IPS DF 6.9 (cell line): ENCODE measurements at regions not wholly inside any gene's neighbourhood (a gene's known extent, or its start where the extent isn't known, plus 50 kb on each side); places are given as distances from the start of the nearest gene placed in this dataset.

Experiments
- DNase-seq: peaks from one replicate; pipeline ENCODE4 v3.0.0-alpha.2; 2013; ENCODE audit warnings: low read depth, low spot score
- H3K27ac ChIP-seq: one replicate; pipeline ENCODE4 v1.5.1; 2013; ENCODE audit warnings: low read length, control low read depth
- H3K27me3 ChIP-seq: 2 replicates; pipeline ENCODE4 v1.6.1; 2013; ENCODE audit warnings: mild to moderate bottlenecking, low read length; ENCODE audit not compliant: control insufficient read depth, insufficient read depth
- H3K36me3 ChIP-seq: 2 replicates; pipeline ENCODE4 v1.6.1; 2013; ENCODE audit warnings: low read length; ENCODE audit not compliant: control insufficient read depth, insufficient read depth
- H3K4me1 ChIP-seq: 2 replicates; pipeline ENCODE4 v1.6.1; 2013; ENCODE audit warnings: low read length; ENCODE audit not compliant: control insufficient read depth, insufficient read depth
- H3K4me3 ChIP-seq: 2 replicates; pipeline ENCODE4 v1.5.1; 2013; ENCODE audit warnings: mild to moderate bottlenecking, low read length
- H3K9me3 ChIP-seq: 2 replicates; pipeline ENCODE4 v1.6.1; 2013; ENCODE audit warnings: low read length, inconsistent platforms; ENCODE audit not compliant: control insufficient read depth, insufficient read depth
- WGBS: extraction: QIAGEN DNeasy Blood & Tissue Kit; methylation state at CpG from one replicate; pipeline ENCODE4 v1.1.7; 2013; ENCODE audit warnings: mixed read lengths, missing lambda C conversion rate; ENCODE audit not compliant: insufficient read length, insufficient coverage; 5-methylcytosine and 5-hydroxymethylcytosine counted together

DNA sequence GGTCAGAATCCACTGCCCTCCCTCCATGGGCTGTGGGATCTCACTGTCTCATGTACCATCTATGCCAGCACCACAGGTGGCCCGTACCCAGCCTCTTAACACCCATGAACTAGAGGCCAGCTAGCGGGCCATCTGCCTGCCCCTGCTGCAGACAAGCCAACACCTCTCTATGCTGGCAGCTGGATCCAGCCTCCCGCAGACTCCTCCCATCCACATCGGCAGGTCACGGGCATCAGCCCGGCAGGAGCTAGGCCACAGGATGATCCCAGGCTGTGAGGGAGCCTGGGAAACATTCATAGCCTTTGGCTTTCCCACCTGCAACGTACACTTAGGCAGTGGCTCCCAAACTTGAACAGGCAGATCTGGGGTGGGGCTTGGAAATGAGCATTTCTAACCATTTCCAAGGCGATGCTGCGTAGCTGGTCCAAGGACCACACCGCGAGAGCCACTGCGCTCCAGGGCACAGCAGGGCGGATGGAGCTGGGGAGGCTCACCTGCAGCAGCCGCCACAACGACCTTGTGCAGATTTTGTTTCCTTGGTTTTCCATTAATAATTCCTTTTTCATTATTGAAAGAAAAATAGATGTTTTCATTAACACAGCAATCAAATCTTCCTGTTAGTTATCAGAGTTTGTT lies 114.7 kb downstream of the KCNF1 start:
- H3K4me3 ChIP-seq: no peak overlapping the region
- no peak for DNase-seq
- no peaks in the 10 kb centered on the region; the same call in 1 of the 2 replicates for H3K4me1 ChIP-seq
- no CpG with 5 or more reads among the region's 15 CpGs for WGBS
- H3K27me3 ChIP-seq: no peaks in the 10 kb centered on the region
- H3K27ac ChIP-seq: no peak overlapping the region
- no peaks in the 10 kb centered on the region for H3K9me3 ChIP-seq
- H3K36me3 ChIP-seq: no peaks in the 10 kb centered on the region

DNA sequence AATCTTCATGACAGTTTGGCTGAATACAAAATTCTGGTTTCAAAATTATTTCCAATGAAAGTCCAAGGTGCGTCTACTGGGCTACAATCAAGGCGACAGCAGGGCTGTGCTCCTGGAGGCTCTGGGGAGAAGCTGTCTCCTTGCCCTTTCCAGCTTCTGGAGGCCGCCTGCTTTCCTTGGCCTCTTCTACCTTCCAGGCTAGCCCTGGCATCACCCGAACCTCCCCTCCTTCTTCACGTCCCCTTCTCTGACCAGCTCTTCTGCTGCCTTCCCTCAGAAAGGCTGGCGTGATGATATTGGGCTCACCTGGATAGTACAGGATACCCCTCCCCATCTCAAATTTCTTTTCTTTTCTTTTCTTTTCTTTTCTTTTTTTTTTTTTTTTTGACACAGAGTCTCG lies 115.5 kb downstream of the KCNF1 start:
- H3K36me3 ChIP-seq: no peaks in the 10 kb centered on the region
- no CpG with 5 or more reads among the region's 7 CpGs for WGBS

DNA sequence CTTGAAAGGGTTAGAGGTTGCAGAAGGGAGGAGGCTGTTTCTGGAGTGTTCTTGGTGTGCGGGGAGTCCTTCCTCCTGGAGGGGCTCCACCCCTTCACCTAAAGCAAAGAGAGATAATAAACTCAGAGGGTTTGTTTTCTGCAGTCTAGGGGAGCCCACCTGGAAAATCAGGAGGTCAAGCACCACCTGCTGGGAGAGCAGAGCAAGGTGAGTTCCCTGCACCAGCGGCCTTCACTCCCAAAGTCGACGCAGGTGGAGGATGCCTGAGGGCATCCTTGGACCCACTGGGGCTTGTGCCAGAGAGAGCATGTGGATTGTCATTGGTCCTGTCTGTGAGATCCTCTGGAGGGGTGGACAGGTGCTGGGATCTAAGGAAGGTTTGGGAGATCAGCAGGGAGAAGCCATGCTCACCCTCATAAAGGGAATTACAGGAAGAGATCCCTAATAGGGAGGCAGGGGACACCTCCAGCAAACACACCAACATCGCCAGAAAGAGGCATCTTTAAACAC lies 116.7 kb downstream of the KCNF1 start:
- Histone ChIP-seq H3K9me3 (no peaks in the 10 kb centered on the region), H3K27me3 (no peaks in the 10 kb centered on the region), H3K4me3 (no peak overlapping the region), H3K27ac (no peak overlapping the region), H3K36me3 (no peaks in the 10 kb centered on the region), H3K4me1 (no peaks in the 10 kb centered on the region; the same call in 1 of the 2 replicates)
- DNase-seq: no peak
- no CpG with 5 or more reads among the region's 5 CpGs for WGBS

More for the DNA sequence above, 115.5 kb downstream of the KCNF1 start:
- H3K9me3 ChIP-seq: no peaks in the 10 kb centered on the region
- no peaks in the 10 kb centered on the region; the same call in 1 of the 2 replicates for H3K4me1 ChIP-seq
- H3K27me3 ChIP-seq: no peaks in the 10 kb centered on the region
- no peak overlapping the region for H3K4me3 ChIP-seq
- DNase-seq: no peak
- no peak overlapping the region for H3K27ac ChIP-seq

DNA sequence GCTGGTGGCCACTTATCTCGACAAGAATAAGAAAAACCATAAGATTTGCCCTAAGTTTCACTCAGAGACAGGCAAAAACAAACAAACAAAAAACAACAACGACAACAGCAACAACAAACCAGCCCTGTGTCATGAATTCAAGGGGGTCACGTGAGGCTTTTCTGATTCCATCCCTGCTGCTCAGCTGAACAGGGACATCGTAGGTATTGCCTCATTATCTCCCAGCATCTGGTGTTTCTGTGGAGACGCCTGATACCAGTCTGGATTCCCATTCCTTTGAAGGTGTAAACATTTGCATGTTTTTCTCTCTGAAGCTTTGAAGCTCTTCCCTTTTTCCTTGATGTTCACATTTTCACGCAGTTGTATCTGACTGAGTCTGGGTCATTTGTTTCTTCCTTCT lies 117.4 kb downstream of the KCNF1 start:
- Histone ChIP-seq H3K4me3 (no peak overlapping the region), H3K4me1 (no peaks in the 10 kb centered on the region; the same call in 1 of the 2 replicates), H3K36me3 (no peaks in the 10 kb centered on the region), H3K9me3 (no peaks in the 10 kb centered on the region), H3K27ac (no peak overlapping the region), H3K27me3 (no peaks in the 10 kb centered on the region)
- no peak for DNase-seq
- no CpG with 5 or more reads among the region's 6 CpGs for WGBS

DNA sequence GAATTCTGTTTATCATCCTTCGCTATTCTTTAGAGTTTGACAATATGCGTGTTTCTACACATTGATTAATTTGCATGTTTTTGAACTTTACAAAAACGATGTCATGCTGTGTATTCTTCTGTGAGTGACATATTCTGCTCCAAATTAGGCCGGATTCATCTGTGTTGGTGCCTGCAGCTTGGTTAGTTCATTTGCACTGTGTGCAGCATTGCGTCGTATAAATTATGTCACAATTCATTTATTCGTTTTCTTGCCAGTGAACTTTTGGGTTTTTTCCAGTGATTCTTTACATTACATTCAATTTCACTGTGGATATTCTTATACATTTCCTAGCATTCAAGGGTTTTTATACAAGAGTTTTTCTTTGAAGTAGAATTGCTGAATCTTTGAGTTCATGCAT lies 118.3 kb downstream of the KCNF1 start:
- H3K4me1 ChIP-seq: no peaks in the 10 kb centered on the region; the same call in 1 of the 2 replicates
- H3K9me3 ChIP-seq: no peaks in the 10 kb centered on the region
- H3K36me3 ChIP-seq: no peaks in the 10 kb centered on the region
- no peaks in the 10 kb centered on the region for H3K27me3 ChIP-seq
- H3K4me3 ChIP-seq: no peak overlapping the region
- WGBS: no CpG with 5 or more reads among the region's 7 CpGs
- DNase-seq: no peak
- H3K27ac ChIP-seq: no peak overlapping the region

DNA sequence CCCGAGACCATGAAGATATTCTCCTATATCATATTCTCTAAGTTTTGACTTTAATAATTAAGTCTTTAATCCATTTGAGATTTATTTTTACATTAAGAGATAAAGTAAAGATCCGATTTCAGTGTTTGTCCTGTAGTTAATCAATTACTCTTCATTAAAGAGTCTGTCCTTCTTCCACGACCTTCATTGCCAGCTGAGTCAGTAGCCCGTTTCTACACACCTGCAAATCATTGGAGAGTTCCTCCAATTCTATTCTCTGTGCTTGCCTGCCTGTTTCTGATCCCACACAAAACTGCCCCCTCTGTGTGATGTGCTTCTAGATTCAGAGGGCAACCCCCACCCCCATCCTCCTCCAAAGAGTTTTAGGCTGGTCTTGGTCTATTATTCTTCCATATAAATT lies 119.2 kb downstream of the KCNF1 start:
- no peaks in the 10 kb centered on the region for H3K9me3 ChIP-seq
- no peaks in the 10 kb centered on the region; the same call in 1 of the 2 replicates for H3K4me1 ChIP-seq
- H3K27ac ChIP-seq: no peak overlapping the region
- DNase-seq: no peak
- WGBS: no CpG with 5 or more reads among the region's 4 CpGs
- H3K4me3 ChIP-seq: no peak overlapping the region
- no peaks in the 10 kb centered on the region for H3K27me3 ChIP-seq
- no peaks in the 10 kb centered on the region for H3K36me3 ChIP-seq

DNA sequence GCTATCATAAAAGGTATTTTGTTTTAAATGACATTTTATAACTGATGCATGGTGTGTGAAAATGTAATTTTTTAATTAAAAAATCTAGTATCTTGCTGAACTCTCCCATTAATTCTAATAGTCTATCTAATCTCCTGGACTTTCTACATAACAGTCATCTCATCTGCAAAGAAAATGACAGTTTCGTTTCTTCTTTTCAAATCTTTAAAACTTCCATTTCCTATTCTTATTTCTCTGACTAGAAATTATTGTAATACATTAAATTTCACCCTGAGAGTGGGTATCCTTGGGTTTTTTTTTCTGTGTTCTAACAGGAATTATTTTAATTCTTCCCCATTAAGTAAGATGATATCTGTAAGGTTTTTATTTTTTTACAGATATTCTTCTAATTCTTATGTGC lies 120.1 kb downstream of the KCNF1 start:
- H3K36me3 ChIP-seq: no peaks in the 10 kb centered on the region
- H3K4me1 ChIP-seq: no peaks in the 10 kb centered on the region
- H3K27me3 ChIP-seq: no peaks in the 10 kb centered on the region
- H3K27ac ChIP-seq: no peak overlapping the region
- WGBS: 100% methylated on average over 1 of the region's 1 CpG
- H3K4me3 ChIP-seq: no peak overlapping the region
- DNase-seq: no peak
- H3K9me3 ChIP-seq: no peaks in the 10 kb centered on the region

DNA sequence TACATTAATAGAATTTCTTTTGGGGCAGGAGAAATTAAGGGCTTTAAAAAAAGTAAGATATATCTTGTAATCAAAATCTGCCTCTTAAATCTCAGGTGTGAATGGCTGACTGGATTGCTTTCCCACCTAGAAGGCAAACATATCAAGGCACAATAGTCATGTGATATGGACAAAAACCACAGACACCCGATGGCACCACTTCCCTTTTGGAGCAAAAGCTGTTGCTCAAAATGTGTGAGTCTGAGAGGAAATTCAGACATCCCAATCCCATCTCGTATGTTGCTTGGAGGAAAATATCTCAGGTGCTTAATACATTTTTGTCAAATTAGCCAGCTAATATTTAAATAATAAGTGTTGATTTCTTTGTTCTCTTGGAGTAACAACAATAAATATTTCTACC lies 120.7 kb downstream of the KCNF1 start:
- no peaks in the 10 kb centered on the region for H3K36me3 ChIP-seq
- no CpG with 5 or more reads among the region's 2 CpGs for WGBS
- no peaks in the 10 kb centered on the region for H3K4me1 ChIP-seq
- no peak overlapping the region for H3K4me3 ChIP-seq
- DNase-seq: no peak
- H3K9me3 ChIP-seq: no peaks in the 10 kb centered on the region
- no peak overlapping the region for H3K27ac ChIP-seq
- no peaks in the 10 kb centered on the region for H3K27me3 ChIP-seq

DNA sequence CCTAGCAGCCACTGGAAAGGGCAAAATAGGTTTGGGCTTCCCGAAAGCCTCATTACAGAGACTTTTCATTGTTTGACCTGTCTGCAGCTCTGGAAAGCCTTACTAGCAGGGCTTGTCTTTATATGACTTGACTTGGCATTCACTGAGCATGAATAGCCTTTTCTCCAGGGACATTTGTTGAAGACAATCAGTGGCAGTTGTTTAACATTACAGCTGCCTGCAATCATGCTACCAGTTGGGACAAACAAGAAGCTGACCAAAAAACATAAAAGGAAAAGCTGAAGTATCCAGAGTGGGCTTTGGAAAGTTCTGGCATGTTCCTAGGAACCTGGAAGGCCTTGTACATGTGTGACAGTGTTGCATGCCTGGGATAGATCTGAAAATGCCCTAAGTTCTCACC lies 121.4 kb downstream of the KCNF1 start:
- no peak for DNase-seq
- no peaks in the 10 kb centered on the region for H3K27me3 ChIP-seq

DNA sequence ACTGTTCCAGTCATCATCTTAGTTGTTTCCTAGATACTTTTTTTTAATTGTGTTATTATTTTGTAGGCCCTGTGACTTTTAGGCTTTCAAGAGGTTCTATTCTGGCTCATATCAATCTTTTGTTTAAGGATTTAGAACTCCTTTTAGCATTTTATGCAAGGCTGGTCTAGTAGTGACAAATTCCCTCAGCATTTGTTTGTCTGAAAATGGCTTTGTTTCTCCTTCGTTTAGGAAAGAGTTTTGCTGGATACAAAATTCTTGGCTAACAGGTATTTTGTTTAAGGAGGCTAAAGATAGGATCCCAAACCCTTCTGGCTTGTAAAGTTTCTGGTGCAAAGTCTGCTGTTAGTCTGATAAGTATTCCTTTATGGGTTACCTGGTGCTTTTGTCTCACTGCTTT lies 116.6 kb upstream of the SLC66A3 start:
- Histone ChIP-seq H3K27ac (no peak overlapping the region), H3K4me1 (peaks cover 2% of the 10 kb centered on the region; the same call in 1 of the 2 replicates), H3K36me3 (no peaks in the 10 kb centered on the region), H3K4me3 (no peak overlapping the region), H3K9me3 (no peaks in the 10 kb centered on the region), H3K27me3 (no peaks in the 10 kb centered on the region)
- DNase-seq: no peak
- WGBS: no CpG with 5 or more reads among the region's 1 CpG

More for the DNA sequence above, 121.4 kb downstream of the KCNF1 start:
- Histone ChIP-seq H3K9me3 (no peaks in the 10 kb centered on the region), H3K36me3 (no peaks in the 10 kb centered on the region), H3K4me3 (no peak overlapping the region), H3K27ac (no peak overlapping the region), H3K4me1 (no peaks in the 10 kb centered on the region)
- whole genome bisulfite sequencing: no CpG with 5 or more reads among the region's 1 CpG

DNA sequence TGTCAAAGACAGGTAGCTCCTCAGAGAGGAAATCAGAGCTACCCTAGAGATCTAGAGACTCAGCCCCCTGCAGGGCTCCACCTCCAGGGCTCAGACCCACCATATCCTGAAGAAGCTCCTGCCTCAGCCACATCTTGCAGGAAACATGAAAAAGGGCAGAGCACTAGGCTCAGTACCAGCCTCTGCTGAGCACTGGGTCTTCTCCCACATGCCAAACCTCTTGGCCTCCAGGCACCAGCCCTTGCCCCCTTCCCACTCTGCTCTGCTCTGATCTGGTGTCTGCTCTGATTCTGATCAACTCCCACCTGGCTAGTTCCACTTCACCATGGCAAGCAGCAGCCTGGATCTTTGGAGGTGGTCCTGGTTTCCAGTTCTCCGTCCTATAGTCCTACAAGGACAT lies 114.3 kb upstream of the SLC66A3 start:
- Histone ChIP-seq H3K36me3 (no peaks in the 10 kb centered on the region), H3K4me1 (peaks cover 2% of the 10 kb centered on the region; the same call in 1 of the 2 replicates), H3K27ac (no peak overlapping the region), H3K4me3 (no peak overlapping the region), H3K9me3 (no peaks in the 10 kb centered on the region), H3K27me3 (no peaks in the 10 kb centered on the region)
- no peak for DNase-seq
- WGBS: no CpG with 5 or more reads among the region's 1 CpG
